Esophagus muscularis mucosa (tissue), 4 donors: ENCODE measurements at regions not wholly inside any gene's neighbourhood (a gene's known extent, or its start where the extent isn't known, plus 50 kb on each side); places are given as distances from the start of the nearest gene placed in this dataset.
"Not testable (repeated sequence)": the region's sequence is repeated elsewhere in the genome, so short reads cannot be mapped to it uniquely, and the experiment has no call there.

ENCODE experiments used
- DNase-seq: peaks from one replicate; pipeline ENCODE4 v3.0.0-alpha.2; 2017; ENCODE audit errors: extremely low spot score
- H3K27ac ChIP-seq, 4 donors: fragments of 200-600 bp; sonication (generic); replicated peaks in 1 of 4; 1 replicate in 3 of 4; 2 replicates in 1 of 4; pipeline ENCODE4 v1.5.1; 2016 to 2019; ENCODE audit warnings: mild to moderate bottlenecking in 1 of 4
- H3K27me3 ChIP-seq, 4 donors: fragments of 200-600 bp; sonication (generic); one replicate each; pipeline versions ENCODE4 v1.5.1 to v1.6.0; 2016 to 2019
- H3K36me3 ChIP-seq, 4 donors: fragments of 200-600 bp; sonication (generic); one replicate each; pipeline ENCODE4 v1.5.1; 2016 to 2019
- H3K4me1 ChIP-seq, 4 donors: fragments of 200-600 bp; sonication (generic); one replicate each; pipeline ENCODE4 v1.5.1; 2016 to 2019
- H3K4me3 ChIP-seq, 4 donors: fragments of 200-600 bp; sonication (generic); 1 replicate in 2 of 4; 2 replicates in 2 of 4; pipeline ENCODE4 v1.5.1; 2016 to 2019; ENCODE audit warnings: mild to moderate bottlenecking in 4 of 4, moderate library complexity in 1 of 4
- H3K9me3 ChIP-seq, 4 donors: fragments of 200-600 bp; sonication (generic); 1 replicate in 3 of 4; 2 replicates in 1 of 4; pipeline ENCODE4 v1.5.1; 2016 to 2019
- EP300 ChIP-seq: sonication (generic); formaldehyde crosslinking; IDR thresholded peaks from one replicate; pipeline ENCODE4 v1.6.1; 2017; ENCODE audit warnings: antibody characterized with exemption
- POLR2A ChIP-seq: fragments of 450-650 bp; IDR thresholded peaks from one replicate; pipeline ENCODE4 v1.6.1; 2017; ENCODE audit warnings: antibody characterized with exemption, moderate library complexity, mild to moderate bottlenecking, low read depth
- POLR2AphosphoS5 ChIP-seq, 2 donors: sonication (generic); formaldehyde crosslinking; IDR thresholded peaks; one replicate each; pipeline ENCODE4 v1.6.1; 2017; ENCODE audit warnings: antibody characterized with exemption in 2 of 2
- WGBS: methylation state at CpG from one replicate; pipeline ENCODE4 v1.1.5; 2018; 5-methylcytosine and 5-hydroxymethylcytosine counted together
- intact Hi-C: fragments of 100-400 bp; cut with DNase I; formaldehyde crosslinking; loops from one replicate; pipeline ENCODE4 v1.15.1; 2023
- TF ChIP-seq, protein P1 (sequence below), 3 experiments: fragments of 200-600 bp in 2 of 3; fragments of 450-650 bp in 1 of 3; sonication (generic) in 2 of 3; IDR thresholded peaks; one replicate each; pipeline ENCODE4 v1.5.1; 2017 to 2019; ENCODE audit warnings: antibody characterized with exemption in 3 of 3, mild to moderate bottlenecking in 2 of 3, moderate library complexity in 1 of 3

DNA sequence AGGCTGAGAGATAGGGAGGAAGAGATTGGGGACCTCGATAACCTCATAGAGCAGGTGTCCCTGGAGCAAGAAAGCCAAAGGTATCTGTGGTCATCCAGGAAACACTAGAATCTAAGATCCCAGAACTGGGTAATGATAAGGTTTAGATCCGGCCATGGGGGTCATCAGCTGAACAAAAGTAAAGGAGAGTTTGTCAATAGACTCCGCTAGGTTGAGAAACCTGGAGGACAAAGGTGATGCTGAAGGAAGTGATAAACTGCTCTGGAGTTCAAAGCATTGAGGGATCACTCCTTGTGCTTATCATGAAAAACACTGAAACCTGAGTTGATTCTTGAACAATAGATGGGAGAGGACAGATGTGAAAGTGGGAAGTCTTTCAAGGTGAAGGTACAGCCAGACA, 59.5 kb upstream of the SLC2A1 start:
- no peak for TF ChIP-seq EP300
- TF ChIP-seq, protein P1, sequence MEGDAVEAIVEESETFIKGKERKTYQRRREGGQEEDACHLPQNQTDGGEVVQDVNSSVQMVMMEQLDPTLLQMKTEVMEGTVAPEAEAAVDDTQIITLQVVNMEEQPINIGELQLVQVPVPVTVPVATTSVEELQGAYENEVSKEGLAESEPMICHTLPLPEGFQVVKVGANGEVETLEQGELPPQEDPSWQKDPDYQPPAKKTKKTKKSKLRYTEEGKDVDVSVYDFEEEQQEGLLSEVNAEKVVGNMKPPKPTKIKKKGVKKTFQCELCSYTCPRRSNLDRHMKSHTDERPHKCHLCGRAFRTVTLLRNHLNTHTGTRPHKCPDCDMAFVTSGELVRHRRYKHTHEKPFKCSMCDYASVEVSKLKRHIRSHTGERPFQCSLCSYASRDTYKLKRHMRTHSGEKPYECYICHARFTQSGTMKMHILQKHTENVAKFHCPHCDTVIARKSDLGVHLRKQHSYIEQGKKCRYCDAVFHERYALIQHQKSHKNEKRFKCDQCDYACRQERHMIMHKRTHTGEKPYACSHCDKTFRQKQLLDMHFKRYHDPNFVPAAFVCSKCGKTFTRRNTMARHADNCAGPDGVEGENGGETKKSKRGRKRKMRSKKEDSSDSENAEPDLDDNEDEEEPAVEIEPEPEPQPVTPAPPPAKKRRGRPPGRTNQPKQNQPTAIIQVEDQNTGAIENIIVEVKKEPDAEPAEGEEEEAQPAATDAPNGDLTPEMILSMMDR (IDR thresholded peaks at IDR 0.05), result no peak
- DNase-seq, result no peak
- H3K9me3 ChIP-seq, result no peaks in the 10 kb centered on the region
- no peaks in the 10 kb centered on the region for H3K36me3 ChIP-seq
- intact Hi-C loops, result no loop called here
- no peak overlapping the region for H3K27ac ChIP-seq
- no peak overlapping the region for H3K4me3 ChIP-seq
- H3K4me1 ChIP-seq, result no peaks in the 10 kb centered on the region
- peaks cover 0 to 3% (median 0%) of the 10 kb centered on the region in 4 donors for H3K27me3 ChIP-seq
- 87% methylated on average over 3 of the region's 3 CpGs for WGBS

DNA sequence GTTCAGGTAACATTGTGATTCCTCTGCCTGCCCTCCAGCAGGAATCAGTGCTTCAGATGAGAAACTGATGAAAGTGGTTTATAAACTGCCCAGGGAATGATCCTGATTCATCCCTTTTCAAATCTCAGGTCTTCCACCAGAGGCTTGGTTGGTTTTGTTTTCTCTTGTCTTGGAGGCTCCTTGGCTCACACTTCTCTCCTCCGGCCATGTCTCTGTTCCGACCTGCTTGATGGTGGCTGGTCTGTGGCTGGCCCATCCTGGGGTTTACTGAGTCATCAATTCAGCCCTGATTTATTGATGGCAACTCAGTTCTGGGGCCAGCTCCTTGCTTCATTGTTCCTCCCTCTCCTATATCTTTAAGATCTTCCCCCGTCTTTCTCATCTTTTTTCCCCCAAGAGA, 56.6 kb upstream of the SLC2A1 start:
- Histone ChIP-seq H3K27ac (no peak overlapping the region), H3K36me3 (no peaks in the 10 kb centered on the region), H3K9me3 (no peaks in the 10 kb centered on the region), H3K4me1 (no peaks in the 10 kb centered on the region), H3K27me3 (peaks cover 0 to 13% (median 0%) of the 10 kb centered on the region in 4 donors), H3K4me3 (no peak overlapping the region)
- TF ChIP-seq POLR2A (no peak), POLR2AphosphoS5 (IDR thresholded peaks at IDR 0.05) (no peak), EP300 (no peak)
- TF ChIP-seq, protein P1 (IDR thresholded peaks at IDR 0.05), result no peak
- 89% methylated on average over 3 of the region's 3 CpGs for WGBS
- no peak for DNase-seq
- intact Hi-C loops, result no loop called here

DNA sequence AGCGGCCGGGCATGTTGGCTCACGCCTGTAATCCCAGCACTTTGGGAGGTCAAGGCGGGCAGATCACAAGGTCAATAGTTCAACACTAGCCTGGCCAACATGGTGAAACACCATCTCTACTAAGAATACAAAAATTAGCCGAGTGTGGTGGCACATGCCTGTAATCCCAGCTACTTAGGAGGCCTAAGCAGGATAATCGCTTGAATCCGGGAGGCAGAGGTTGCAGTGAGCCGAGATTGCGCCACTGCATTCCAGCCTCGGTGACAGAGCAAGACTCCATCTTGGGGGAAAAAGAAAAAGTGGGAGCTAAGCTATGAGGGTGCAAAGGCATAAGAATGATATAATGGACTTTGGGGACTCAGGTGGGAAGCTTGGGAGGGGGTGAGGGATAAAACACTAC, 55.9 kb upstream of the SLC2A1 start:
- H3K27ac ChIP-seq, H3K9me3 ChIP-seq, H3K36me3 ChIP-seq, intact Hi-C loops, H3K4me1 ChIP-seq, DNase-seq, H3K4me3 ChIP-seq: not testable (repeated sequence)
- H3K27me3 ChIP-seq, result peaks cover 0 to 13% (median 0%) of the 10 kb centered on the region in 4 donors
- WGBS, result 90% methylated on average over 10 of the region's 10 CpGs

DNA sequence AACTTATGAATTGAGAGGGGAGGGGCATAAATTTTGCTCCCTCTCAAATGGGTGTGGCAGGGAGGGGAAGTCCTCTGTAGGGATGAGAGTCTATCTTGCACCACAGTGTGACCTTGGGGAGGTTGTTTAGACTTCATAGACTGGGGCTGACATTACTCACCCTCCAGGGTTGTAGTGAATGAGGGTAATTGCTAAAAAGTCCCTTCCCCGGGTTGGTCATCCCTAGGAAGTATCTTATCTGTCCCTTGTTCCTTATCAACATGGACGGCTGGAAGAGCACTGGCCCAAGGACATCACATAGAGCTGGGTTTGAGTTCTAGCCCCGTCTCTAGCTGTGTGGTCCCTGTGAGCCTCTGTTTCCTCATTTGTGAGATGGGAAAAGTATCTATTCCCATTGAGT, 52.4 kb upstream of the SLC2A1 start:
- Histone ChIP-seq H3K4me3 (no peak overlapping the region), H3K4me1 (no peaks in the 10 kb centered on the region), H3K27ac (no peak overlapping the region), H3K9me3 (no peaks in the 10 kb centered on the region), H3K36me3 (no peaks in the 10 kb centered on the region), H3K27me3 (peaks cover 0 to 40% (median 8%) of the 10 kb centered on the region in 4 donors)
- 92% methylated on average over 3 of the region's 3 CpGs for WGBS
- intact Hi-C loops, result no loop called here
- TF ChIP-seq EP300 (no peak), POLR2A (no peak), POLR2AphosphoS5 (IDR thresholded peaks at IDR 0.05) (no peak)
- TF ChIP-seq, protein P1 (IDR thresholded peaks at IDR 0.05), result no peak
- no peak for DNase-seq

DNA sequence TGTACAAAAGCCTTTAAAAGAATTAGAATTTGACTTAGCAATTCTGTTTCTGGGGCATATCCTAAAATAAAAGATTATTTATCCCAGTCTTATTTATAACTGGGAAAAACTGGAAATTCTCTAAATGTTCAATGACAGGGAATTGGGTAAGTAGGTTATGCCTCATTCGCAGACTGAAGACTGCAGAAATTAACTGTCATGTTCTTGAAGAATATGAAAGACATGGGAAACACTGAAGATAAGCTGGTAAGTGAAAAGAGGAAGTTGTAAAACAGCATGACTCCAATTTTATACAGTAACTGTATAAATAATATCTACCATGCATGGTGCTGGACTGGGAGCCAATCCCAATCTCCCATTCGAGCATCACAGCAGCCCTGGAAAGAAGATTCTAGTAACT, 50.6 kb upstream of the SLC2A1 start:
- TF ChIP-seq POLR2A (no peak), EP300 (no peak), POLR2AphosphoS5 (IDR thresholded peaks at IDR 0.05) (no peak)
- TF ChIP-seq, protein P1 (IDR thresholded peaks at IDR 0.05), result no peak
- no peaks in the 10 kb centered on the region for H3K36me3 ChIP-seq
- H3K27me3 ChIP-seq, result peaks cover 0 to 51% (median 8%) of the 10 kb centered on the region in 4 donors
- H3K9me3 ChIP-seq, result no peaks in the 10 kb centered on the region
- H3K4me1 ChIP-seq, result no peaks in the 10 kb centered on the region
- no peak for DNase-seq
- intact Hi-C loops, result no loop called here
- no peak overlapping the region for H3K27ac ChIP-seq
- H3K4me3 ChIP-seq, result no peak overlapping the region
- WGBS, result 66% methylated on average over 2 of the region's 2 CpGs
